Mammary epithelial cell (primary cell): ENCODE measurements at regions not wholly inside any gene's neighbourhood (a gene's known extent, or its start where the extent isn't known, plus 50 kb on each side); places are given as distances from the start of the nearest gene placed in this dataset.

Source experiments
- CTCF ChIP-seq, 2 donors: IDR thresholded peaks in 1 of 2; conservative IDR thresholded peaks in 1 of 2; 2 replicates each; pipeline ENCODE4 v1.5.1; 2011 to 2012; ENCODE audit warnings: inconsistent platforms in 2 of 2, low read length in 2 of 2, mild to moderate bottlenecking in 2 of 2, control low read depth in 1 of 2, low read depth in 1 of 2; ENCODE audit not compliant: insufficient read depth in 1 of 2; ENCODE audit errors: extremely low read depth in 1 of 2
- EZH2 ChIP-seq: IDR thresholded peaks from 2 replicates; pipeline ENCODE4 v1.6.1; 2012; ENCODE audit warnings: low read length, inconsistent platforms, borderline replicate concordance

GRCh38 chr11:130787092-130787616 is 129.1 kb downstream of the SNX19 start:
- TF ChIP-seq EZH2 (no peak), CTCF (conservative IDR thresholded peaks at IDR 0.05 in 1 of 2, IDR thresholded peaks at IDR 0.05 in 1 of 2; ENCODE audit: extremely low read depth in 1 of 2, insufficient read depth in 1 of 2, low read depth in 1 of 2, low read length in 2 of 2) (no peak)
